Fibroblast of skin of right quadriceps (primary cell): ENCODE measurements at regions not wholly inside any gene's neighbourhood (a gene's known extent, or its start where the extent isn't known, plus 50 kb on each side); places are given as distances from the start of the nearest gene placed in this dataset.
A peak's percentile ranks its signal among the peaks of the same experiment; 100 is the strongest.

Source experiments
- DNase-seq: peaks from one replicate; pipeline ENCODE4 v3.0.0-alpha.2; 2013

DNA sequence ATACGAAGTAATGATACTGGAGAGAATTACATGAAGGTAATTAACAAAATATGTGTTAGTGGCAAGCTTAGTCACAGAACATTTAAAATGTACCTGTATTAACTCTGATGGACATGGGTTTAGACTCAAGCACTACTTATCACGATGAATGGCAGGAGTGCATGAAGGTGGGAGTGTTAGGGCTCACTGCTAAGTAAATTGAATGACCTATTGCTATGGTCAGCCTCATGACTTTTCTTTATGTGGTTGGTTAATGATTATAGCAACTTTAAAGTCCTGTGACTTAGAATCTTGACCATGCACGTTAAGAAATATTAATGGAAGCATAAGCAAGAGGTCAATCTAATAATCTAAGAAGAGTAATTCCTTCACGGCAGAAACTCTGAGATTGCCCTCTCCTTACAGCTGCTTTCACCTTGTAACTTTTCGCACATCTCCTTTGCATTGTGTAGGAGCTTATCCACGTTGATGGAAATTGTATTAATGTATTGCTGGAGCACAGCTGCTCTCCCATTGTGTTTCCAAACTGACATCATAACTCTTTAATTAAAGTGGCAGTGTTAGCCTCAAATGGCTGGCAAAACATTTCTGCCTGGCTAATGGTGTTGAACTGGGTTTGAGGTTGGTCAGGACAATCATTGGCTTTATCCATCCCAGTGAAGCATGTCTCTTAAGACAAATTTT, 114.5 kb downstream of the RXFP2 start:
- DNase-seq: no peak

DNA sequence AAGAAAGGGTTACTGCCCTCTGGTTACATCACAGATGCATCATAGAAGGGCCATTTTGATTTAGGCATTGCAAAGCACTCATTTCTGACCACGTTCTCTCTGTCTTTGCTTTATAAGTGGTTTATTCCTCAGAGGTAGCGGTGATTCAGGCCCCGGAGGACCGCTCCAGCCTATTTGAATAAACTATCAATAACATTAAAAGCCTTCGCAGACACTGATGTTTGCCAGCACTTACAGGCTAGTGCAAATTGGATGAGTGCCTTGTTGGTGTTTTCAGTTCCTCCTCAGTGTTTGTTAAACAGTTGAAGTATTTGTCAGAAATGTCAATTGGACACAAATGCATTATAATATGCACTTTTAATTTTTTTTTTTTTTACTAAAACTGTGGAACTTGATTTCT, 120.2 kb downstream of the RXFP2 start:
- no peak for DNase-seq

GRCh38 chr13:31860002-31860401, 120.7 kb downstream of the RXFP2 start:
- no peak for DNase-seq

DNA sequence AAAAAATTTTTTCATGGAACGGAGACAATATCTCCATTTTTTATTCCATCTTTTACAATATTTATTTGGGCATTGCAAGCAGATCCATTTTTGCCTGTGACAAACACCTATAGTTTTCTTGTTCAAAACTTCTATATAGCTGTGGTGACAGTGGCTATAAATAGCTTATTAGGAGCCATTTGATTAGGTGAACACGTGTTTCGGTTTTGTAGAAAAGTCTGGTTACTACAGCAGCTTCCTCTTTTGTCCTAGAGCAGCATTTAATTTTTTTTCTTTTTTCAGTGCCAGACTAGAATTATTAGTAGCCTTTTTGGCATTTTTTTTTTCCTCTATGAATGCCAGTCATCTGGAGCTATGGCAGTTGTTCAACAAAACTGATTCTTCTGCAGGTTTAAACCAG, 123.5 kb downstream of the RXFP2 start:
- DNase-seq: no peak

GRCh38 chr13:31864307-31864706, 125.0 kb downstream of the RXFP2 start:
- no peak for DNase-seq

DNA sequence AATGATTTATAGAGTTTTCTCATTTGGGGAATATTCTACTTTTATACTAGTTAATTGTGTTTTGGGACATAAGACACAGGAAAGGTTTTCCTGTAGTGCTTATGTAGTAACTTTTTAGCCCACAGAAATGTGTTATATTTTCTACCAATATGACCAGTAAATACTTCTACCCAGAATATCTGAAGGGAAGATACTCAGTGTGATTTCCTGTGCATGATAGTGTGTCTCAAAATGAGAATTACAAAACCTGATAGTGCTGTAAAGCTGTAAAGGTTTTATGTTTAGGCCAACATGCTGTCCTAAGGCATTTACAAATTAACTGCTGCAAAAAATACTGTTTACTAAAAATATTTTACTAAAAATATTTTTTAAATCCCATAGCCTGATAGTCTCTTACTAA, 126.8 kb downstream of the RXFP2 start:
- no peak for DNase-seq

DNA sequence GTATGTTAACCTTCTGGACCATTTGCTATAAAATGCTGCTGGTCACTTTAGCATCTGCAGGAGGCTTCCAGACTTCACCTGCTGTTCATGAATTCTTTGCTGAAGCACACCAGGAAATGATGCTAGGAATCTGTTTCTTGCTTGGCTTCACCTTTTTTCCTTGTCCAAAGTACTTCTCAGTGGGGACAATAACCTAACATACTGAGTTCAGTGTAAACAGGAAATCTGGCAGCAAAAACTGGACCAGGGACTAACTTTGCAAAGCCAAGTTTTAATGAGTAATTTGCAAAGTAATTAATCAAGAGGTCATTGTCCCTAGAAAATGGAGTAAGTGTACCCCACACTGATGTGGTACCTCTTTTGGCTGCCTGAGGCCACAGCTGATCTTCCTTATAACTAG, 128.4 kb downstream of the RXFP2 start:
- no peak for DNase-seq

DNA sequence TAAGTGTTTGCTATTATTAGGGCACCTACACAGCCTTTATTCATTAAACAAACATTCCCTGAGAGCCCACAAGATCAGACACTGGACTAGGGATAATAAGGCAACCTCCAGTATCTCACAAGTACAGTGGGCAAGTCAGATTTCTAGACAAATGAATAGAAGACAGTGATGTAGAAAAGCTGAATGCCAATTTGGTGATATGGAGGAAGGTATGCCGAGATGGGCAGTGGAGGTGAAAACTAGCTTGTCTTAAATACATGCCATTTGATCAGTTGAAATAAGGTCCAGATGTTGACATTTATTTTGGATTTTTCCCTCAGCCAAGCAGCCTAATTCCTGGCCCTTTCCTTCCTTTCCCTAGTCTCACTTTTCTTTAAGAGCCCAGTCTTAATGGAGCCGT, 130.3 kb downstream of the RXFP2 start:
- DNase-seq: no peak

DNA sequence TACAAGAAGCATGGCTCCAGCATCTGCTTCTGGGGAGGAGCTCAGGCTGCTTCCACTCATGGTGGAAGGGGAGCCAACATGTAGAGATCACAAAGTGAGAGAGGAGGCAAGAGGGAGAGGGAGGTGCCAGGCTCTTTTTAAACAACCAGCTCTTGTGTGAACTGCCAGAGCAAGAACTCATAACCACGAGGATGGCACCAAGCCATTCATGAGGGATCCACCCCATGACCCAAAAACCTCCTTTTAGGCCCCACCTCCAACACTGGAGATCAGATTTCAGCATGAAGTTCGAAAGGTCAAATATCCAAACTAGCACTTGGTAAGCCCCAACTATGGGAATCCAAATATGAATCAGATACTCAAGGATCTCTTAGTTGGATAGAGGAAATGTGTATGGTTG, 131.2 kb downstream of the RXFP2 start:
- no peak for DNase-seq

DNA sequence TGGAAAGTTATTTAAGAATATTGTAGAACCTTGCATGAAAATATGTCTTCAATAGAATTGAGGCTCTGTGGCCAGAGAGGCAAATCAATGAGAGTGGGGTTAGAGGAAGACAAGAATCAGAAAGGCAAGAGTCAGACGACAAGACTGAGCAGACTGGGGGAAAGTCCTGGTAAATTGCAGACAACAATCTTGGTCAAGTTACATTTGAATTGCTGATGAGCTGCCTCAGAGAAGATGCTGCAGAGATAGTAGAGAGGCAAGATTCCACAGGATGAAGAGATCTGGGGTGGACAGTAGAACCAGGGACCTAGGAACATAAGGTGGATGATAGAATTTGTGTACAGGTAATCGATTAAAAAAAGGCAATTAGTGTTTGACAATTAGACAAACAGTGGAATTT, 133.8 kb downstream of the RXFP2 start:
- no peak for DNase-seq

DNA sequence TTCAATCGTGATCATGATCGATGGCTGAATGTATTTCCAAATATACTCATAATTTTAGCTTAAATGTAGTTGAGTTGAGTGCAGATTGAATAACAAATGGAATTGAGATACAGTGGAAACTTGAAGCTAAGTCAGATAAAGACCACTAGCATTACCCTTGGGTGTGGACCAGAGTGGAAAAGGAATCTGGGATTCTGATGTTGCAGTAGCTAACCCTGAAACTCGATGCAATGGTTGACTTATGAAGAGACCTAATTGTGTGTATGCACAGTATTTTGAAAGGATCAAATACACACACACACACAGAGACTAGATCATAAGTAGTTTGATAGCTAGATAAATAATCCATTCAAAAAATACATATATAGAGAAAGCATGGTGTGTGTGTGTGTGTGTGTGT, 135.8 kb downstream of the RXFP2 start:
- DNase-seq: no peak

- no peak for DNase-seq
Observed at GRCh38 chr13:31878052-31878451, 138.7 kb downstream of the RXFP2 start.

- DNase-seq: no peak
Observed at GRCh38 chr13:31878495-31878894, 139.2 kb downstream of the RXFP2 start.

DNA sequence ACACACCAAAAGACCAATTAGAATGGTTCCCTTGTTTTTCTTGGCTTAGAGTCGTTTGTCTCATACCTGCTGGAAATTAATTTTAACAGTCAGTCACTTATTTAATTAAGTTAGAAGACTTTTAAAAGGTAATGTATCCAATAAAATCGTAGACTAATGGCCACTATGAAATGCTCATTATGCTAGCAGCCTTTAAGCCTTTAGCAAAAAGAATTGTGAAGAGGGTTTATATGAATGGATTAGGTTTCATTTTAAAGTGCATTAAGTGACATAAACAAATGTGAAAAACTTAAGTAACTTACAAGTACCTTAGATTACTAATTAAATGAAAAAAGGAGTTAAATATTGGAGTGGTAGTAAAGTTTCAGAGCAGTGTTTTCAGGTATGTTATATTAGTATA, 139.6 kb downstream of the RXFP2 start:
- DNase-seq: no peak

- no peak for DNase-seq
Observed at GRCh38 chr13:31880851-31881494, 141.6 kb downstream of the RXFP2 start.

- no peak for DNase-seq
Observed at GRCh38 chr13:31881495-31881882, 142.2 kb downstream of the RXFP2 start.

GRCh38 chr13:31882794-31883193, 143.5 kb downstream of the RXFP2 start:
- no peak for DNase-seq

GRCh38 chr13:31884556-31884955, 145.2 kb downstream of the RXFP2 start:
- no peak for DNase-seq

DNA sequence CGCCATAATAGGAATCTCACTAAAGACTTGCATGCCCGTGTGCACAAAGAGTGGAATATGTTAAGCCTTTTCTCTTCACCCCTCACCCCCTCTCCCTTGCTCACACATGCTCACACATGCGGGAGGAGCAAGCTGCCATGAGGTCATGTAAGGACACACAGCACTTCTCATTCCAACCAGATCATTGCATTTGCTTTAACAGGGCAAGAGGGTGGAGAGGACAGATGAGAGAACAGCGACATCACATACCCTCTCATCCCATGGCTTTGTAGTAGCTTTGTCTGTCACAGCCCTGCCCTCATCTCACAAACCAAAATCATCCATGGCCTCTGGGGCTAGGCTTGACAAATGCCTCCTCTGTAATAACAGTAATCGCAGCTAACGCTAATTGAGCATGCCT, 145.6 kb upstream of the FRY start:
- peak; percentile 52 for DNase-seq

- peak; percentile 75 for DNase-seq
Observed at GRCh38 chr13:31887286-31887685, 144.3 kb upstream of the FRY start.

DNA sequence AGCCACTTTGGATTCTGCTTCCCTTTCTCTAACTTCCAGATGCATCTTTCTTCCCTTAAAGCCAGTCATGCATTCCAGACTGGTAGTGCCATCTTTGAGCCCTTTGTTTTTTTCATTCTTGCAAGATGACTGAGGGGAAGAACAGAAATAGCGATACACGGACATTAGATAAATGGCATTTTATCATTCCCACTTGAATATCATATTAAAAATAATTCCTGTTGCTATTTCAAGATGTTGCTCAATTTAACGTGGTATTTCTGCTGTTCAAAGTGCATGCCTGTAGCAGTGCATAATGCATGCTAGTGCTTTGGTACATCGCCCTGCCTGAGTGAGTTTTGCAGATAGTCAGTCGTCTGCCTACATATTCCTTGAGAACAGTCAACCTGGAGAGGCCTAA, 140.6 kb upstream of the FRY start:
- peak; percentile 11 for DNase-seq

GRCh38 chr13:31891472-31891871, 140.1 kb upstream of the FRY start:
- no peak for DNase-seq

- no peak for DNase-seq
Observed at GRCh38 chr13:31894931-31895330, 136.6 kb upstream of the FRY start.

GRCh38 chr13:31895691-31896090, 135.9 kb upstream of the FRY start:
- DNase-seq: no peak

GRCh38 chr13:31896427-31896826, 135.1 kb upstream of the FRY start:
- peak; percentile 65 for DNase-seq
